K562 (cell line): ENCODE measurements at regions not wholly inside any gene's neighbourhood (a gene's known extent, or its start where the extent isn't known, plus 50 kb on each side); places are given as distances from the start of the nearest gene placed in this dataset.

Experiments
- ATAC-seq: fragments of 200-7000 bp; cut with Tn5 transposase; 3 replicates; pipeline ENCODE4 v1.9.1; 2020; ENCODE audit warnings: moderate library complexity
- BruUV-seq: library from RNA; stranded (reverse); fragments of 400-500 nt; replicated peaks from 2 replicates; lab custom pipeline; 2021; lab: Mats Ljungman, UMichigan
- CTCF ChIA-PET: fragments of 300-600 bp; formaldehyde crosslinking; extraction: SDS; loops from one replicate; lab custom pipeline; 2021; ENCODE audit warnings: low intra/inter-chr PET ratio; lab: Yijun Ruan, JAX
- POLR2A ChIA-PET: fragments of 300-600, 350-650 bp; sonication (Branson Sonifier 250); formaldehyde crosslinking; extraction: SDS; loops from one replicate; lab custom pipeline; 2021; ENCODE audit warnings: antibody characterized with exemption, inconsistent platforms; lab: Yijun Ruan, JAX
- DNase-seq, 4 experiments: peaks; one replicate each; pipeline versions ENCODE4 v3.0.0 to v3.0.0-alpha.2; 2011 to 2018; ENCODE audit warnings: low spot score in 3 of 4, mixed read lengths in 3 of 4; ENCODE audit errors: extremely low read depth in 1 of 4
- FAIRE-seq: peaks from 2 replicates; lab custom pipeline; 2011; peaks lifted over from hg19 to GRCh38; lab: Jason Lieb, UNC
- H2AFZ ChIP-seq: 2 replicates; pipeline ENCODE4 v1.6.0; 2011; ENCODE audit warnings: low read depth, low read length, control low read depth, inconsistent platforms
- H3K27ac ChIP-seq: fragments of 200-600 bp; 3 replicates; pipeline ENCODE4 v1.8.0; 2011; ENCODE audit warnings: low read depth, mild to moderate bottlenecking, control low read depth, inconsistent platforms, low read length, moderate library complexity, mixed read lengths; ENCODE audit errors: extremely low read depth
- H3K27me3 ChIP-seq, 2 experiments: fragments of 300-600 bp in 1 of 2; 2 replicates in 1 of 2; 3 replicates in 1 of 2; pipeline versions ENCODE4 v1.6.0 to v1.8.0; 2011; ENCODE audit warnings: inconsistent platforms in 2 of 2, low read length in 2 of 2, mild to moderate bottlenecking in 1 of 2, mixed read lengths in 1 of 2, moderate library complexity in 1 of 2; ENCODE audit not compliant: control insufficient read depth in 2 of 2, insufficient read depth in 2 of 2
- H3K36me3 ChIP-seq: fragments of 300-600 bp; 3 replicates; pipeline ENCODE4 v1.8.0; 2011; ENCODE audit warnings: mild to moderate bottlenecking, low read length, inconsistent platforms; ENCODE audit not compliant: control insufficient read depth, insufficient read depth
- H3K4me1 ChIP-seq, 2 experiments: fragments of 200-600 bp in 1 of 2; replicated peaks in 1 of 2; 2 replicates in 1 of 2; 3 replicates in 1 of 2; pipeline versions ENCODE4 v1.5.1 to v1.8.0; 2011; ENCODE audit warnings: inconsistent platforms in 2 of 2, low read length in 2 of 2, mild to moderate bottlenecking in 1 of 2, mixed read lengths in 1 of 2, moderate library complexity in 1 of 2; ENCODE audit not compliant: control insufficient read depth in 2 of 2, insufficient read depth in 2 of 2
- H3K4me2 ChIP-seq: 2 replicates; pipeline ENCODE4 v1.6.1; 2011; ENCODE audit warnings: low read length, control low read depth, inconsistent platforms, mixed read lengths; ENCODE audit not compliant: insufficient read depth
- H3K4me3 ChIP-seq: fragments of 200-600 bp; sonication (generic), shearing (Covaris generic); 2 replicates; pipeline ENCODE4 v1.5.1; 2016; ENCODE audit warnings: control low read depth, inconsistent platforms
- H3K79me2 ChIP-seq: fragments of 200-600 bp; 3 replicates; pipeline ENCODE4 v1.8.0; 2011; ENCODE audit warnings: low read length, inconsistent platforms; ENCODE audit not compliant: control insufficient read depth, insufficient read depth
- H3K9ac ChIP-seq, 2 experiments: 2 replicates each; pipeline versions ENCODE4 v1.6.0 to v1.6.1; 2011; ENCODE audit warnings: low read depth in 2 of 2, low read length in 2 of 2, control low read depth in 1 of 2, inconsistent platforms in 1 of 2, mild to moderate bottlenecking in 1 of 2, mixed read lengths in 1 of 2; ENCODE audit not compliant: insufficient read depth in 1 of 2
- H3K9me1 ChIP-seq: one replicate; pipeline ENCODE4 v1.6.0; 2011; ENCODE audit warnings: inconsistent platforms, mild to moderate bottlenecking, low read length, moderate library complexity; ENCODE audit not compliant: control insufficient read depth, insufficient read depth
- H3K9me3 ChIP-seq: replicated peaks from 2 replicates; pipeline ENCODE4 v1.5.1; 2011; ENCODE audit warnings: low read depth, low read length, inconsistent platforms; ENCODE audit not compliant: control insufficient read depth, insufficient read depth
- H4K20me1 ChIP-seq: replicated peaks from 2 replicates; pipeline ENCODE4 v1.6.1; 2011; ENCODE audit warnings: low read length, inconsistent platforms, mixed read lengths; ENCODE audit not compliant: control insufficient read depth, insufficient read depth
- BDP1 ChIP-seq: IDR thresholded peaks from 3 replicates; pipeline ENCODE4 v1.6.1; 2011; ENCODE audit not compliant: insufficient read length, insufficient read depth
- CEBPG ChIP-seq, 3 experiments: fragments of 200-800 bp in 1 of 3; sonication (Bioruptor generic) in 1 of 3; sonication (generic) in 1 of 3; formaldehyde crosslinking in 1 of 3; IDR thresholded peaks in 2 of 3; conservative IDR thresholded peaks in 1 of 3; 2 replicates each; pipeline versions ENCODE4 v1.6.1 to v1.8.0; 2016 to 2022; ENCODE audit warnings: missing compliant biosample characterization in 2 of 3, missing genetic modification characterization in 2 of 3, mild to moderate bottlenecking in 1 of 3, missing genetic modification reagents in 1 of 3
- CREB1 ChIP-seq, 2 experiments: sonication (generic) in 1 of 2; formaldehyde crosslinking in 1 of 2; IDR thresholded peaks; 2 replicates each; pipeline versions ENCODE4 v1.6.1 to v1.8.0; 2012 to 2022; ENCODE audit warnings: inconsistent platforms in 1 of 2, mild to moderate bottlenecking in 1 of 2, missing genetic modification reagents in 1 of 2, moderate library complexity in 1 of 2
- CTBP1 ChIP-seq: fragments of 450-650 bp; IDR thresholded peaks from 2 replicates; pipeline ENCODE4 v1.6.1; 2016; ENCODE audit warnings: borderline replicate concordance
- KDM2B ChIP-seq: fragments of 250-450 bp; sonication (Bioruptor Pico); IDR thresholded peaks from 2 replicates; pipeline ENCODE4 v1.8.0; 2021; ENCODE audit warnings: mild to moderate bottlenecking, moderate library complexity
- SAFB ChIP-seq: fragments of 200-400 bp; formaldehyde crosslinking; IDR thresholded peaks from 2 replicates; pipeline ENCODE4 v1.6.1; 2017; ENCODE audit warnings: low read depth, low read length, borderline replicate concordance
- SP1 ChIP-seq: sonication (generic); formaldehyde crosslinking; IDR thresholded peaks from 2 replicates; pipeline ENCODE4 v1.8.1; 2022; ENCODE audit warnings: mild to moderate bottlenecking, missing genetic modification reagents
- TARDBP ChIP-seq: fragments of 450-650 bp; IDR thresholded peaks from 2 replicates; pipeline ENCODE4 v1.6.1; 2016
- ZBTB7A ChIP-seq: IDR thresholded peaks from 2 replicates; pipeline ENCODE4 v1.6.1; 2011; ENCODE audit warnings: low read depth, mild to moderate bottlenecking, low read length, moderate library complexity, borderline replicate concordance; ENCODE audit not compliant: control insufficient read depth
- ZNF324 ChIP-seq: fragments of 250-450 bp; sonication (Bioruptor Pico); IDR thresholded peaks from 2 replicates; pipeline ENCODE4 v1.4.0; 2020; ENCODE audit warnings: mild to moderate bottlenecking
- ZNF75A ChIP-seq: fragments of 450-650 bp; formaldehyde crosslinking; IDR thresholded peaks from 2 replicates; pipeline ENCODE4 v1.4.0; 2020; ENCODE audit warnings: mild to moderate bottlenecking
- WGBS: fragments of 100-300 bp; shearing (Covaris generic); methylation state at CpG from one replicate; pipeline ENCODE4 v1.1.6; 2016; ENCODE audit warnings: low coverage, mixed read lengths; ENCODE audit not compliant: insufficient coverage; ENCODE audit errors: missing lambda C conversion rate; 5-methylcytosine and 5-hydroxymethylcytosine counted together
- in situ Hi-C: fragments of 300-500 bp; cut with MboI; formaldehyde crosslinking; loops from 4 replicates; pipeline ENCODE4 v1.15.0; 2018; ENCODE audit warnings: inconsistent platforms, mixed read lengths
- intact Hi-C: fragments of 100-400 bp; cut with micrococcal nuclease; formaldehyde crosslinking; loops from 2 replicates; pipeline ENCODE4 v1.14.2; 2022
- TF ChIP-seq, protein P1 (sequence below): sonication (generic); formaldehyde crosslinking; IDR thresholded peaks from 2 replicates; pipeline ENCODE4 v1.5.0; 2020; ENCODE audit warnings: missing genetic modification reagents

DNA sequence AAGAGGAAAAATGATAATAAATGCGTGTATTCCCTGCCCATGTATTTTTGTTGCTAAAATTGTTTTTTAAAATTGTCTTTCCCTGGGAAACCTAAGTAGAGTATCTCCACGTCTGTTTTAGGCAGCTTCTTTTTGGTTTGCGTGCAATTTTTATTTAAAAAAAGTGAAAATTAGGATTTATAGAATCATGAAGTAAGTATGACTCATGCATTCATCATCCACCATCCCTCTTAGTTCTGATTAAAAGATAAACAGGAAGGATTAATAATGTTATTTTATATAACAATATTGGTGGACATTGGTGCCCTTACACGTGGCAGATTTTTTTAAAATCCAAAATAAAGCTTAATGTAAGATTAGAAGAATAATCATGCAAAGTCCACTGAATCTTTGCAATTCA, 358.7 kb downstream of the MED10 start:
- BruUV-seq = no TSS peak
- H3K4me2 ChIP-seq = no peak overlapping the region
- intact Hi-C loops (no loop called here), in situ Hi-C loops (no loop called here)
- no peak overlapping the region for H2AFZ ChIP-seq
- FAIRE-seq (no peak), DNase-seq (no peak), ATAC-seq (no peak)
- WGBS = 2% methylated on average over 4 of the region's 4 CpGs
- no peaks in the 10 kb centered on the region for H3K4me1 ChIP-seq
- no peak for TF ChIP-seq SP1
- no peak for TF ChIP-seq CEBPG (CRISPR knock-in tag; IDR thresholded peaks at IDR 0.05)
- TF ChIP-seq CEBPG (tag; conservative IDR thresholded peaks at IDR 0.05 in 1 of 2, IDR thresholded peaks at IDR 0.05 in 1 of 2) = no peak
- no peak for TF ChIP-seq TARDBP
- TF ChIP-seq CTBP1 = no peak
- TF ChIP-seq, protein P1, sequence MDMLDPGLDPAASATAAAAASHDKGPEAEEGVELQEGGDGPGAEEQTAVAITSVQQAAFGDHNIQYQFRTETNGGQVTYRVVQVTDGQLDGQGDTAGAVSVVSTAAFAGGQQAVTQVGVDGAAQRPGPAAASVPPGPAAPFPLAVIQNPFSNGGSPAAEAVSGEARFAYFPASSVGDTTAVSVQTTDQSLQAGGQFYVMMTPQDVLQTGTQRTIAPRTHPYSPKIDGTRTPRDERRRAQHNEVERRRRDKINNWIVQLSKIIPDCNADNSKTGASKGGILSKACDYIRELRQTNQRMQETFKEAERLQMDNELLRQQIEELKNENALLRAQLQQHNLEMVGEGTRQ (CRISPR knock-in tag) = no peak
- no peak for TF ChIP-seq SAFB
- TF ChIP-seq ZNF75A (CRISPR knock-in tag) = no peak
- TF ChIP-seq BDP1 = no peak
- TF ChIP-seq ZBTB7A = no peak
- no peak for TF ChIP-seq ZNF324 (CRISPR knock-in tag)
- no peak for TF ChIP-seq CREB1 (IDR thresholded peaks at IDR 0.05)
- TF ChIP-seq CREB1 (CRISPR knock-in tag; IDR thresholded peaks at IDR 0.05) = no peak
- TF ChIP-seq KDM2B = no peak
- no peaks in the 10 kb centered on the region for H3K27me3 ChIP-seq
- H3K36me3 ChIP-seq = no peaks in the 10 kb centered on the region
- H3K4me3 ChIP-seq = no peak overlapping the region
- no peak overlapping the region for H3K9ac ChIP-seq
- no peaks in the 10 kb centered on the region for H3K79me2 ChIP-seq
- POLR2A ChIA-PET = no interaction called here
- H3K9me1 ChIP-seq = no peaks in the 10 kb centered on the region
- CTCF ChIA-PET = no interaction called here
- no peak overlapping the region for H3K27ac ChIP-seq
- no peaks in the 10 kb centered on the region for H3K9me3 ChIP-seq
- no peaks in the 10 kb centered on the region for H4K20me1 ChIP-seq
